HG02623 (cell line): ENCODE measurements at regions not wholly inside any gene's neighbourhood (a gene's known extent, or its start where the extent isn't known, plus 50 kb on each side); places are given as distances from the start of the nearest gene placed in this dataset.
"Not testable (repeated sequence)": the region's sequence is repeated elsewhere in the genome, so short reads cannot be mapped to it uniquely, and the experiment has no call there.

ENCODE experiments used
- ATAC-seq: cut with Tn5 transposase; IDR thresholded peaks from one replicate; pipeline ENCODE4 v1.9.1; 2021; ENCODE audit warnings: moderate library complexity; ENCODE audit not compliant: unreplicated experiment

GRCh38 chr14:71416392-71416791 is 509.1 kb downstream of the PCNX1 start:
- no peak for ATAC-seq

- ATAC-seq, result no peak
These were observed 511.4 kb downstream of the PCNX1 start for GRCh38 chr14:71418532-71419245.

GRCh38 chr14:71423481-71423880 is 508.7 kb upstream of the RGS6 start:
- no peak for ATAC-seq

GRCh38 chr14:71424941-71425340 is 507.3 kb upstream of the RGS6 start:
- no peak for ATAC-seq

- no peak for ATAC-seq
These were observed 506.2 kb upstream of the RGS6 start for GRCh38 chr14:71426001-71426400.

GRCh38 chr14:71429902-71430301 is 502.3 kb upstream of the RGS6 start:
- no peak for ATAC-seq

- no peak for ATAC-seq
These were observed 501.9 kb upstream of the RGS6 start for GRCh38 chr14:71430321-71430677.

GRCh38 chr14:71430678-71431376 is 501.4 kb upstream of the RGS6 start:
- no peak for ATAC-seq

GRCh38 chr14:71432334-71433110 is 499.7 kb upstream of the RGS6 start:
- ATAC-seq, result no peak

GRCh38 chr14:71433303-71433702 is 498.9 kb upstream of the RGS6 start:
- no peak for ATAC-seq

- ATAC-seq, result not testable (repeated sequence)
These were observed 496.6 kb upstream of the RGS6 start for GRCh38 chr14:71435641-71436040.

- no peak for ATAC-seq
These were observed 494.4 kb upstream of the RGS6 start for GRCh38 chr14:71437870-71438269.

- ATAC-seq, result no peak
These were observed 493.5 kb upstream of the RGS6 start for GRCh38 chr14:71438684-71439083.

GRCh38 chr14:71441126-71441525 is 491.1 kb upstream of the RGS6 start:
- ATAC-seq, result no peak

- ATAC-seq, result no peak
These were observed 488.0 kb upstream of the RGS6 start for GRCh38 chr14:71444030-71444822.

- no peak for ATAC-seq
These were observed 483.6 kb upstream of the RGS6 start for GRCh38 chr14:71448431-71449315.

GRCh38 chr14:71449316-71450055 is 482.7 kb upstream of the RGS6 start:
- no peak for ATAC-seq

- no peak for ATAC-seq
These were observed 480.7 kb upstream of the RGS6 start for GRCh38 chr14:71451501-71451900.

GRCh38 chr14:71452539-71452938 is 479.7 kb upstream of the RGS6 start:
- no peak for ATAC-seq
